HT1080 (cell line): ENCODE measurements at regions not wholly inside any gene's neighbourhood (a gene's known extent, or its start where the extent isn't known, plus 50 kb on each side); places are given as distances from the start of the nearest gene placed in this dataset.

ENCODE experiments used
- DNase-seq: peaks from one replicate; pipeline ENCODE4 v3.0.0-alpha.2; 2015; ENCODE audit warnings: low read depth

- DNase-seq = no peak
Observed at GRCh38 chr11:116535994-116536393, 236.8 kb downstream of the BUD13 start.

DNA sequence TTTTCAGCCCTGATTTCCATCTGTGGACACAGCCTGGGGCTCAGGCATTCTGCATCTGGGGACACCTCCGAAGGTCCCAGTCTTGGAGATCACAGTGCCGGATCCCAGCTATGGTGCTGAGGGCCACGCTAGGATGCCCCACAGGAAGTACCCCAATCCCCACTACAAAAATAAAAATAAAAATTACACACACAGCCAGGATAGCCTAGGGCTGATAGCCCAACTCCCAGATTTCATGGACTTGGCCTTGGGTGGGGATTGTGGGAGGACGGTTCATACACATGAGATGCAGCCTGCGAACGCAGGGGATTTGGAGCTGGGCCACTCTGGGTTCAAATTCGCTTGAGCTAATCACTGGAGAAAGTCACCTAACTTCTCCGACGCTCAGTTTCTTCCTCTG lies 237.7 kb downstream of the BUD13 start:
- no peak for DNase-seq

- no peak for DNase-seq
Observed at GRCh38 chr11:116534270-116534975, 238.4 kb downstream of the BUD13 start.

- no peak for DNase-seq
Observed at GRCh38 chr11:116533186-116533825, 239.5 kb downstream of the BUD13 start.

GRCh38 chr11:116532066-116532465 lies 240.7 kb downstream of the BUD13 start:
- DNase-seq = no peak

DNA sequence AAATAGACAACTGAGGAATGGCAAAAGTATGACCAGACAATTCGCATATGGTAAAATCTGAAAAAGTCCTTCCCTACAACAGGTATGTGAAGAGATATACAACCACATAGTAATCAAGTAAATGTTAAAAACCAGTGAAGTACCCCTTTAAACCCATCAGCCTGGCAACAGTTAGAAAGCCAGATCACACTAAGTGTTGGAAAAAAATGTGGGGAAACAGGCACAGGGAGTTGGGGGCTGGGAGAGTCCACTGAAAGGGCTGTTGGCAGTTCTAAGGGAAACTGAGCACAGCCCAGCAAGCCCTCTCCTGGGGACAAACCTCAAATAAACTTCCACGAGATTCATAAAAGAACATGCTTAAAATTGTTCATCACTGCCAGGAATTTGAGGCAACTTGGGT lies 242.1 kb downstream of the BUD13 start:
- DNase-seq = no peak

GRCh38 chr11:116529271-116529670 lies 243.5 kb downstream of the BUD13 start:
- no peak for DNase-seq

GRCh38 chr11:116527180-116527991 lies 245.4 kb downstream of the BUD13 start:
- DNase-seq = no peak

GRCh38 chr11:116525961-116526495 lies 246.8 kb downstream of the BUD13 start:
- DNase-seq = no peak

DNA sequence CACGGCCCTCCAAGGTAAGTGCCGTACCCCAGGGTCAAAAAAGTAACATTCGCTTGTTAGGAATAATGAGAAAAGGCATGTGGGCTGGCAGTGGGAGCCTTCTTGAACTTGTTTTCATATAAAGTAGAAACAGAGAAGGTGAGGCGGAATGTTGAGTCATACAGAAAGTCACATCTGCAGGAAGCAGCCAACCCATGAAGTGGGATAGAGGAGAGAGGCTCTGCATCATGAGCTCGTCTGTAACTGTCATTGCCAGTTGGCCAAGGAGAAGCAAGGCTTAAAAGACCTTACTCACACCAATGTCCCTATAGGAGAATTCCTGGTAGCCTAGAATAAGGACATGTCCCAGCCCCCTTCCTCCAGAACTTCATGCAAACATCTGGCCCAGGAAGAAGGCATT lies 253.3 kb downstream of the BUD13 start:
- DNase-seq = peak; percentile 13

DNA sequence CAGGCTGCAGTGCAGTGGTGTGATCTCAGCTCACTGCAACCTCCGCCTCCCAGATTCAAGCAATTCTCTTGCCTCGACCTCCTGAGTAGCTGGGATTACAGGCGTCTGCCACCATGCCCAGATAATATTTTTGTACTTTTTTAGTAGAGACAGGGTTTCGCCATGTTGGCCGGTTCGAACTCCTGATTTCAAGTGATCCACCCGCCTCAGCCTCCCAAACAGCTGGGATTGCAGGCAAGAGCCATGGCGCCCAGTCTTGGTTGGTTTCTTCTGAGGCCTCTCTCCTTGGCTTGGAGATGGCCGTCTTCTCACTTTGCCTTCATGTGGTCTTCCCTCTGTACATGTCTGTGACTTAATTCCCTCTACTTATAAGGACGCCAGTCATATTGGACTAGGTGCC lies 254.6 kb downstream of the BUD13 start:
- DNase-seq = no peak

GRCh38 chr11:116517584-116517983 lies 255.2 kb downstream of the BUD13 start:
- no peak for DNase-seq

DNA sequence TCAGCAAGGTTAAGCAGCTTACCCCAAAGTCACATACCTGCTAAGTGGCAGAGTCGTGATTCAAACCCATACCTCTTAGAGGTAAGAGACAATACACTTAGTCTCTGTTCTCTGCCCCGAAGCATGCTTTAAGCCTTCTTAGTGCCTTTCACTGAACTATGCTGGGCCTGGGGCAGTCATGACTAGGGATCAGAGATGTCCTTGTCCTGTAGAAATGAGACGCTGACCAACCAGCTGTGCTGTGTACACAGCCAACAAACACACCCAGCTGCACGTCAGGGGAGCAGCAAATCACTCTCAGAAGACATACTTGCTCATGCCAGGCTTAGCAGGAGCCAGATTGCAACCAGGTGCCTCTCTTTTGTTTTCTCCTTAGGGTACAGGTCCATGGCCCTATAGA lies 255.7 kb downstream of the BUD13 start:
- DNase-seq = no peak

- DNase-seq = no peak
Observed at GRCh38 chr11:116515664-116516184, 257.1 kb downstream of the BUD13 start.

DNA sequence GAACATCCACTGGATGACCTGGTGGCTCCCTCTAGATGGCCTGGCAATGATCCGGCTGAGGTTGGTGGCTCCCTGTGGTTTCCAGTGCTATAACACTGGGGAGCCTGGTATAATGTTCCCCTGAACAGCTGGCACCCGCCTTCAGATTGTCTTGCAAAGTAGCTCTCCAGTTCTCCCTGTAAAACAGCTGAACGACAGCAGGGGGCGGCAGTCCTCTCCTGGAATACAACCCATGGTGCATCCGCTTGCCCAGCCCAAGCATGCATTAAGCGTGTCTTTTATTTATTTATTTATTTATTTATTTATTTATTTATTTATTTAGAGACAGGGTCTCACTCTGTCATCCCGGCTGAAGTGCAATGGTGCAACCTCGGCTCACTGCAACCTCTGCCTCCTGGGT lies 258.9 kb downstream of the BUD13 start:
- DNase-seq = peak; percentile 59

- no peak for DNase-seq
Observed at GRCh38 chr11:116513278-116513823, 259.4 kb downstream of the BUD13 start.

GRCh38 chr11:116512841-116513240 lies 259.9 kb downstream of the BUD13 start:
- DNase-seq = no peak

DNA sequence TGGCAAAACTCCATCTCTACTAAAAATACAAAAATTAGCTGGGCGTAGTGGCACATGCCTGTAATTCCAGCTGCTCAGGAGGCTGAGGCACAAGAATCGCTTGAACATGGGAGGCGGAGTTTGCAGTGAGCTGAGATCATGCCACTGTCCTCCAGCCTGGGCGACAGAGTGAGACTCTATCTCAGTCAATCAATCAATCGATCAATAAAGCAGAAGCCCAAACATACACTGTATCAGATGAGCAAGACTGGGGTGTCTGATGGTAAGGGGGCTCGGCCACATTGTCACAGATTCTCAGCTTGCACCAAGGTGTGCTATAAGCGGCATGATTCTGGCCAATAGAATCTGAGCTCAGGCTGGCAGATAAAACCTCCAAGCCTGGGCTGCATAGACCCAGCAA lies 261.1 kb downstream of the BUD13 start:
- no peak for DNase-seq

- no peak for DNase-seq
Observed at GRCh38 chr11:116510886-116511650, 261.7 kb downstream of the BUD13 start.

DNA sequence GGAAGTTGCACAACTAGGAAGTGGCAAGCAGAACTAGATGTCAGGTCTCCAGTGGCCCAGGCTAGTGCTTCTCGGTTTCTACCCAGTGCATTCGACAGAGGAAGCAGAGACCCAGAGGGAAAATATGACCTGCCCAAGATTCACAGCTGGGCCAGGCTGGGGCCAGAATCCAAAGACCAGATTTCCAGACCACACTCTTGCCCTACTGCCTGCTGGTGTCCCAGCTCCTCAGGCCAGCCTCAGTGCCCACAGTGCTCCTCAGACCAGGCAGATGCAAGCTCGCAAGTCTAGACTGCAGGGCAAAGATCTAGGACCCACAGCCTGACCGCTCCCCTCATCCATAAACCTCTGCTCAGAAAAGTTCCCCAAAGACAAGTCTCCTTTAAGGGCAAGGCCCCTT lies 262.6 kb downstream of the BUD13 start:
- DNase-seq = no peak

- DNase-seq = no peak
Observed at GRCh38 chr11:116509551-116509950, 263.2 kb downstream of the BUD13 start.
